ENCODE measurements at regions not wholly inside any gene's neighbourhood (a gene's known extent, or its start where the extent isn't known, plus 50 kb on each side); places are given as distances from the start of the nearest gene placed in this dataset.

- H3K4me2 ChIP-seq (ENCODE audit: control insufficient read depth, extremely low read depth, insufficient read depth, low read depth, low read length), result no peak overlapping the region
- H3K9me1 ChIP-seq (ENCODE audit: control insufficient read depth, extremely low read depth, insufficient read depth, low read length), result no peaks in the 10 kb centered on the region
- H3K36me3 ChIP-seq (ENCODE audit: control insufficient read depth in 2 of 2, extremely low read depth in 1 of 2, insufficient read depth in 2 of 2, low read length in 2 of 2), result no peaks in the 10 kb centered on the region
- no peak for TF ChIP-seq EZH2 (IDR thresholded peaks at IDR 0.05; ENCODE audit: low read length)
- no peak for TF ChIP-seq CTCF (optimal IDR thresholded peaks at IDR 0.05 in 1 of 3, IDR thresholded peaks at IDR 0.05 in 1 of 3, conservative IDR thresholded peaks at IDR 0.05 in 1 of 3; ENCODE audit: extremely low read depth in 1 of 3, insufficient read depth in 2 of 3, low read length in 3 of 3)
- no peaks in the 10 kb centered on the region for H3K27me3 ChIP-seq (ENCODE audit: control insufficient read depth, extremely low read depth, insufficient read depth, low read length)
- H3K27ac ChIP-seq (ENCODE audit: control insufficient read depth, insufficient read depth, low read length), result no peak overlapping the region
- FAIRE-seq, result no peak
- H3K4me1 ChIP-seq (ENCODE audit: control insufficient read depth, extremely low read depth, insufficient read depth, low read length), result no peaks in the 10 kb centered on the region
- DNase-seq (ENCODE audit: low read depth, low spot score), result no peak
- H3K4me3 ChIP-seq (ENCODE audit: control insufficient read depth in 2 of 3, extremely low read depth in 1 of 3, insufficient read depth in 2 of 3, low read depth in 1 of 3, low read length in 3 of 3), result no peak overlapping the region
- no peaks in the 10 kb centered on the region for H3K79me2 ChIP-seq (ENCODE audit: control insufficient read depth, insufficient read depth, low read length)
- H4K20me1 ChIP-seq (ENCODE audit: control insufficient read depth, extremely low read depth, insufficient read depth, low read length), result no peaks in the 10 kb centered on the region
- no peak overlapping the region for H3K9ac ChIP-seq (ENCODE audit: control insufficient read depth, extremely low read depth, insufficient read depth, low read length)
- H2AFZ ChIP-seq (ENCODE audit: control insufficient read depth, low read length), result no peak overlapping the region
- no peaks in the 10 kb centered on the region for H3K9me3 ChIP-seq (ENCODE audit: control insufficient read depth, low read depth, low read length)
- dilution Hi-C loops (cut with MboI; ENCODE audit: extremely low pct_ligation_motif_present, low sequenced_read_pairs), result no loop called here
Measured at GRCh38 chr3:23700616-23701015, 105.1 kb upstream of the UBE2E1 start.

GRCh38 chr3:23701716-23702597 is 103.8 kb upstream of the UBE2E1 start:
- dilution Hi-C loops (cut with MboI; ENCODE audit: extremely low pct_ligation_motif_present, low sequenced_read_pairs), result no loop called here
- Histone ChIP-seq H3K9ac (ENCODE audit: control insufficient read depth, extremely low read depth, insufficient read depth, low read length) (no peak overlapping the region), H3K4me1 (ENCODE audit: control insufficient read depth, extremely low read depth, insufficient read depth, low read length) (no peaks in the 10 kb centered on the region), H3K9me3 (ENCODE audit: control insufficient read depth, low read depth, low read length) (no peaks in the 10 kb centered on the region), H3K4me2 (ENCODE audit: control insufficient read depth, extremely low read depth, insufficient read depth, low read depth, low read length) (no peak overlapping the region), H3K79me2 (ENCODE audit: control insufficient read depth, insufficient read depth, low read length) (no peaks in the 10 kb centered on the region), H3K27me3 (ENCODE audit: control insufficient read depth, extremely low read depth, insufficient read depth, low read length) (no peaks in the 10 kb centered on the region), H3K27ac (ENCODE audit: control insufficient read depth, insufficient read depth, low read length) (no peak overlapping the region), H3K4me3 (ENCODE audit: control insufficient read depth in 2 of 3, extremely low read depth in 1 of 3, insufficient read depth in 2 of 3, low read depth in 1 of 3, low read length in 3 of 3) (no peak overlapping the region), H3K9me1 (ENCODE audit: control insufficient read depth, extremely low read depth, insufficient read depth, low read length) (no peaks in the 10 kb centered on the region), H3K36me3 (ENCODE audit: control insufficient read depth in 2 of 2, extremely low read depth in 1 of 2, insufficient read depth in 2 of 2, low read length in 2 of 2) (no peaks in the 10 kb centered on the region), H4K20me1 (ENCODE audit: control insufficient read depth, extremely low read depth, insufficient read depth, low read length) (no peaks in the 10 kb centered on the region), H2AFZ (ENCODE audit: control insufficient read depth, low read length) (no peak overlapping the region)
- FAIRE-seq (no peak), DNase-seq (ENCODE audit: low read depth, low spot score) (no peak)
- TF ChIP-seq EZH2 (IDR thresholded peaks at IDR 0.05; ENCODE audit: low read length), result no peak
- TF ChIP-seq CTCF (optimal IDR thresholded peaks at IDR 0.05 in 1 of 3, IDR thresholded peaks at IDR 0.05 in 1 of 3, conservative IDR thresholded peaks at IDR 0.05 in 1 of 3; ENCODE audit: extremely low read depth in 1 of 3, insufficient read depth in 2 of 3, low read length in 3 of 3), result no peak

Measured in keratinocyte (primary cell).